CD14-positive monocyte (primary cell): ENCODE measurements at regions not wholly inside any gene's neighbourhood (a gene's known extent, or its start where the extent isn't known, plus 50 kb on each side); places are given as distances from the start of the nearest gene placed in this dataset.

Source experiments
- DNase-seq, 3 donors: peaks; one replicate each; pipeline ENCODE4 v3.0.0-alpha.2; 2011 to 2022
- H2AFZ ChIP-seq: 2 replicates; pipeline ENCODE4 v1.6.0; 2012; ENCODE audit warnings: mild to moderate bottlenecking, low read depth, low read length, inconsistent platforms; ENCODE audit not compliant: insufficient read depth, poor library complexity, severe bottlenecking
- H3K27ac ChIP-seq, 2 donors: 1 replicate in 1 of 2; 2 replicates in 1 of 2; pipeline ENCODE4 v1.5.1; 2012 to 2013; ENCODE audit warnings: low read length in 2 of 2, control low read depth in 1 of 2, inconsistent platforms in 1 of 2, low read depth in 1 of 2, mild to moderate bottlenecking in 1 of 2
- H3K27me3 ChIP-seq, 2 donors: one replicate each; pipeline versions ENCODE4 v1.6.0 to v1.6.1; 2011 to 2013; ENCODE audit warnings: low read length in 2 of 2; ENCODE audit not compliant: control insufficient read depth in 2 of 2, insufficient read depth in 2 of 2
- H3K36me3 ChIP-seq, 2 donors: replicated peaks in 1 of 2; 1 replicate in 1 of 2; 2 replicates in 1 of 2; pipeline versions ENCODE4 v1.5.1 to v1.6.1; 2012 to 2013; ENCODE audit warnings: low read length in 2 of 2, control low read depth in 1 of 2, inconsistent platforms in 1 of 2, mild to moderate bottlenecking in 1 of 2; ENCODE audit not compliant: insufficient read depth in 2 of 2, control insufficient read depth in 1 of 2
- H3K4me1 ChIP-seq, 2 donors: 1 replicate in 1 of 2; 2 replicates in 1 of 2; pipeline versions ENCODE4 v1.5.1 to v1.6.1; 2012 to 2013; ENCODE audit warnings: low read length in 2 of 2, control low read depth in 1 of 2, inconsistent platforms in 1 of 2, mild to moderate bottlenecking in 1 of 2, moderate library complexity in 1 of 2; ENCODE audit not compliant: insufficient read depth in 2 of 2, control insufficient read depth in 1 of 2
- H3K4me2 ChIP-seq: replicated peaks from 2 replicates; pipeline ENCODE3; 2012; ENCODE audit warnings: low read length, moderate library complexity, mild to moderate bottlenecking; ENCODE audit not compliant: poor library complexity, severe bottlenecking; ENCODE audit errors: extremely low read depth
- H3K4me3 ChIP-seq, 3 experiments: fragments of 200-600 bp in 1 of 3; sonication (generic) in 1 of 3; replicated peaks in 1 of 3; 1 replicate in 2 of 3; 2 replicates in 1 of 3; pipeline ENCODE4 v1.5.1; 2011 to 2013; ENCODE audit warnings: low read length in 3 of 3, mild to moderate bottlenecking in 3 of 3, control low read depth in 2 of 3, low read depth in 2 of 3, inconsistent platforms in 1 of 3, moderate library complexity in 1 of 3
- H3K79me2 ChIP-seq: 2 replicates; pipeline ENCODE4 v1.6.0; 2012; ENCODE audit warnings: mild to moderate bottlenecking, control low read depth, inconsistent platforms, low read length, moderate library complexity; ENCODE audit not compliant: insufficient read depth
- H3K9ac ChIP-seq: 2 replicates; pipeline ENCODE4 v1.6.0; 2017; ENCODE audit warnings: low read length, mild to moderate bottlenecking; ENCODE audit not compliant: insufficient read depth, poor library complexity, severe bottlenecking
- H3K9me3 ChIP-seq, 2 donors: replicated peaks in 1 of 2; 1 replicate in 1 of 2; 2 replicates in 1 of 2; pipeline versions ENCODE4 v1.5.1 to v1.6.1; 2012 to 2013; ENCODE audit warnings: low read length in 2 of 2, control low read depth in 1 of 2; ENCODE audit not compliant: control insufficient read depth in 1 of 2, insufficient read depth in 1 of 2
- H4K20me1 ChIP-seq: 2 replicates; pipeline ENCODE4 v1.6.0; 2012; ENCODE audit warnings: mild to moderate bottlenecking, low read length, control low read depth, moderate library complexity; ENCODE audit not compliant: insufficient read depth
- H3K27ac Mint-ChIP-seq, 7 donors: one replicate each; pipeline ENCODE4 v1.8.0; 2020; ENCODE audit warnings: mild to moderate bottlenecking in 7 of 7, mixed read lengths in 7 of 7, moderate library complexity in 6 of 7, inconsistent platforms in 2 of 7
- H3K27me3 Mint-ChIP-seq, 3 donors: one replicate each; pipeline ENCODE4 v1.8.0; 2021 to 2022; ENCODE audit warnings: low read depth in 3 of 3, mild to moderate bottlenecking in 3 of 3, mixed read lengths in 3 of 3, moderate library complexity in 3 of 3, inconsistent platforms in 1 of 3
- H3K36me3 Mint-ChIP-seq, 2 donors: one replicate each; pipeline ENCODE4 v1.8.0; 2020; ENCODE audit warnings: mixed read lengths in 2 of 2, inconsistent platforms in 1 of 2, mild to moderate bottlenecking in 1 of 2
- H3K4me1 Mint-ChIP-seq: one replicate; pipeline ENCODE4 v1.8.0; 2020; ENCODE audit warnings: mild to moderate bottlenecking, mixed read lengths
- H3K4me3 Mint-ChIP-seq, 2 donors: one replicate each; pipeline ENCODE4 v1.8.0; 2020; ENCODE audit warnings: mild to moderate bottlenecking in 2 of 2, mixed read lengths in 2 of 2, moderate library complexity in 1 of 2
- H3K9me3 Mint-ChIP-seq, 7 donors: one replicate each; pipeline ENCODE4 v1.8.0; 2020 to 2022; ENCODE audit warnings: mixed read lengths in 7 of 7, mild to moderate bottlenecking in 6 of 7, moderate library complexity in 6 of 7, inconsistent platforms in 2 of 7
- WGBS: methylation state at CpG from one replicate; pipeline ENCODE4 v1.1.5; 2013; ENCODE audit warnings: missing lambda C conversion rate; ENCODE audit not compliant: insufficient coverage; 5-methylcytosine and 5-hydroxymethylcytosine counted together
- intact Hi-C, 2 donors: fragments of 100-400 bp; cut with micrococcal nuclease; formaldehyde crosslinking; loops; one replicate each; pipeline versions ENCODE4 v1.15.0 to v1.15.1; 2023
- TF ChIP-seq, protein P1 (sequence below): fragments of 200-600 bp; IDR thresholded peaks from one replicate; pipeline ENCODE4 v1.8.0; 2022; ENCODE audit warnings: antibody characterized with exemption, mild to moderate bottlenecking

DNA sequence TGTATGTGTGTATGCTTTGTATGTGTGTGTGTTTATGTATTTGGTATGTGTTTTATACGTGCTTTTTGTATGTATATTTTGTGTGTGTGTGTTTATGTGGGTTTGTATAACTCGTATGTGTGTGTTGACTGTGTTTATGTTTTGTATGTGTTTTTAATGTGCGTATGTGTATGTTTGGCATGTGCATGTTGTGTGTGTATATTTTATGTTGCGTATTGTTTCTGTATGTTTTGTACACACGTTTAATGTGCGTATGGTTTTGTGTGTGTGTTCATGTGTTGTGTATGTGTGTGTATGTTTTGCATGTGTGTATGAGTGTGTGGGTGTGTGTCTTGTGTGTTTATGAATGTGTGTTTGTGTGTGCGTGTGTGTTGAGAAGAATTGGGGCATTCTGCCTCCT, 55.2 kb upstream of the NCK2 start:
- Histone ChIP-seq H3K27me3 (no peaks in the 10 kb centered on the region), H3K9ac (no peak overlapping the region), H3K4me1 (no peaks in the 10 kb centered on the region), H3K4me3 (no peak overlapping the region), H3K4me2 (no peak overlapping the region), H3K27ac (no peak overlapping the region), H4K20me1 (no peaks in the 10 kb centered on the region), H3K79me2 (no peaks in the 10 kb centered on the region), H3K9me3 (no peaks in the 10 kb centered on the region), H2AFZ (no peak overlapping the region), H3K36me3 (no peaks in the 10 kb centered on the region)
- DNase-seq, result no peak
- 98% methylated on average over 6 of the region's 7 CpGs for whole genome bisulfite sequencing
- Mint-ChIP-seq H3K4me1 (no peaks in the 10 kb centered on the region), H3K27me3 (peaks cover 0 to 3% (median 0%) of the 10 kb centered on the region in 3 donors), H3K4me3 (no peak overlapping the region), H3K27ac (no peak overlapping the region), H3K36me3 (no peaks in the 10 kb centered on the region), H3K9me3 (peaks cover 0 to 8% (median 0%) of the 10 kb centered on the region in 7 donors)
- intact Hi-C loops, result no loop called here
- TF ChIP-seq, protein P1, sequence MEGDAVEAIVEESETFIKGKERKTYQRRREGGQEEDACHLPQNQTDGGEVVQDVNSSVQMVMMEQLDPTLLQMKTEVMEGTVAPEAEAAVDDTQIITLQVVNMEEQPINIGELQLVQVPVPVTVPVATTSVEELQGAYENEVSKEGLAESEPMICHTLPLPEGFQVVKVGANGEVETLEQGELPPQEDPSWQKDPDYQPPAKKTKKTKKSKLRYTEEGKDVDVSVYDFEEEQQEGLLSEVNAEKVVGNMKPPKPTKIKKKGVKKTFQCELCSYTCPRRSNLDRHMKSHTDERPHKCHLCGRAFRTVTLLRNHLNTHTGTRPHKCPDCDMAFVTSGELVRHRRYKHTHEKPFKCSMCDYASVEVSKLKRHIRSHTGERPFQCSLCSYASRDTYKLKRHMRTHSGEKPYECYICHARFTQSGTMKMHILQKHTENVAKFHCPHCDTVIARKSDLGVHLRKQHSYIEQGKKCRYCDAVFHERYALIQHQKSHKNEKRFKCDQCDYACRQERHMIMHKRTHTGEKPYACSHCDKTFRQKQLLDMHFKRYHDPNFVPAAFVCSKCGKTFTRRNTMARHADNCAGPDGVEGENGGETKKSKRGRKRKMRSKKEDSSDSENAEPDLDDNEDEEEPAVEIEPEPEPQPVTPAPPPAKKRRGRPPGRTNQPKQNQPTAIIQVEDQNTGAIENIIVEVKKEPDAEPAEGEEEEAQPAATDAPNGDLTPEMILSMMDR, result no peak

DNA sequence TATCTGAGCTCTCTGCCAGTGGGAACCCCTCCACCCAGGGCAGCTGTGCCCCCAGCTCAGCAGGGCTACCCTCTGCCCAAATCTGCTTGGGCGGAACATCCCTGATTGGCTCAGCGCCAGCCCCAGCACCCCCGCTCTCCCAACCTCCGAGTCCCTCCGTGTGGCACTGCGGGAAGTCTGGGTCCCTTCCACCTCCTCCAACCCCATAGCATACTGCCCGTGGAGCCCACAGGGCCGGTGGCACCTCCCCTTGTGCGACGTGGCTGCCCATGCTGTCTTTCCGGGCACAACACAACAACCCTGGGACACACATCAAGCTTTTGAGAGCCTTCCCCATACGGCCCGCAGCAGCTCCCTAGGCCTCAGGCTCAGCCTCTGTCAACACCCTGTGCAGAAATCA, 55.8 kb upstream of the NCK2 start:
- DNase-seq, result no peak
- Histone ChIP-seq H3K9ac (no peak overlapping the region), H2AFZ (no peak overlapping the region), H3K27ac (no peak overlapping the region), H3K4me1 (no peaks in the 10 kb centered on the region), H3K9me3 (no peaks in the 10 kb centered on the region), H4K20me1 (no peaks in the 10 kb centered on the region), H3K36me3 (no peaks in the 10 kb centered on the region), H3K27me3 (no peaks in the 10 kb centered on the region), H3K79me2 (no peaks in the 10 kb centered on the region), H3K4me3 (no peak overlapping the region), H3K4me2 (no peak overlapping the region)
- H3K27me3 Mint-ChIP-seq, result peaks cover 0 to 3% (median 0%) of the 10 kb centered on the region in 3 donors
- TF ChIP-seq, protein P1, result no peak
- 94% methylated on average over 13 of the region's 13 CpGs for WGBS
- H3K4me3 Mint-ChIP-seq, result no peak overlapping the region
- intact Hi-C loops, result no loop called here
- H3K9me3 Mint-ChIP-seq, result peaks cover 0 to 8% (median 0%) of the 10 kb centered on the region in 7 donors
- H3K36me3 Mint-ChIP-seq, result no peaks in the 10 kb centered on the region
- H3K4me1 Mint-ChIP-seq, result no peaks in the 10 kb centered on the region
- H3K27ac Mint-ChIP-seq, result no peak overlapping the region
